ENCODE measurements at regions not wholly inside any gene's neighbourhood (a gene's known extent, or its start where the extent isn't known, plus 50 kb on each side); places are given as distances from the start of the nearest gene placed in this dataset.
"Not testable (repeated sequence)": the region's sequence is repeated elsewhere in the genome, so short reads cannot be mapped to it uniquely, and the experiment has no call there.

DNA sequence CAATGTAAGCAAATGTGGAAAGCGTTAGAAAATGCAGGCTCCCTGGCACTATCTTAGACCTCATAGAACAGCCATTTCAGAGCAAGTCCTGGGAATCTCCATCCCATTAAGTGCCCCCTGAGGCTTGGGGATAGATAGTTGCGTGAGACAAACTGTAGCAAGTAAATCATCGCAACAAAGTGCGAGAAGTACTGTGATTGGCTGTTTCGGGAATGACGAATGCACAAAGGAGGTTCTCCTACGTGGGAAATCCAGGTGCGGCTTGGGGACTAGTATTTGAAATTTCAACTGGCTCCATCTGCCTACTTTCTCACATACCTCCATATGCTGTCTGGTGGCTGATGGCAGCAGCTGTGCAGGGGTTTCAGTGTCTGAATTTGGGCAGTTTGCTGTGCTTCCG, 84.5 kb downstream of the PLEKHG1 start:
- FAIRE-seq = no peak

DNA sequence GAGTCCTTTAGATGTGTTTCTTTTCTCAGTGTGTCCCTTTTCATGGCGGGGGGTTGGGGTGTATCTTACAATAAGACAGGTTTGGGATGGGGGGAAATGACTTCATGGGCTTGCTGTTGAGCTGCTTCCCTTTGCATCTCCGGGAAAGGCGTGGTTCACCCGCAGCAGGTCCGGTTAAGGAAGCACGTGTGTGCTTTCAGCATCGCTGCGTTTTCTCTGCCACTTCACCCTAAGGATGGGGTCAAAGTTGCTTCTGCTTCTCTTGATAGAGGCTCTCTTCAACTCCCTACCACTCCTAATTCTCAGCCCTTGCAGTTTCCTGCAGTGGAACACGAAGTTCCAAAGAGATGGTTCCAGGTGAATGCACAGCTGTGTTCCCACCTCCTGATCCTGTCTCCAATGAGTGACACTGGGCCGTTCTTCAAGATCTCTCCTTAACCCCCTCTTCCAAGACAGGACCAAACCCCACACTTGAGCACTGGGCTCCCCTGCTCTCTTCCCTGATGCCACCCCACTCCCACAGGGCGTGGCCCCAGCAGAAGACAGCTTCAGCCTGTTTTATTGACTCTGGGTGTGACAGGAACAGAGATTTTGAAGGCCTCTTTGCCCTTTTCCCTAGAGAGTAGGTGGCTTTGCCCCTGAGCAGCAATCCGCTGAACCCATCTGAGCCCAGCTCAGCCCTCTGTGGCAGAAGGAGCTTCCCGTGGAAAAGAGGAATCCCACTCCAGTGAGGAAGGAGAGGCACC, 85.2 kb downstream of the PLEKHG1 start:
- no peak for FAIRE-seq

DNA sequence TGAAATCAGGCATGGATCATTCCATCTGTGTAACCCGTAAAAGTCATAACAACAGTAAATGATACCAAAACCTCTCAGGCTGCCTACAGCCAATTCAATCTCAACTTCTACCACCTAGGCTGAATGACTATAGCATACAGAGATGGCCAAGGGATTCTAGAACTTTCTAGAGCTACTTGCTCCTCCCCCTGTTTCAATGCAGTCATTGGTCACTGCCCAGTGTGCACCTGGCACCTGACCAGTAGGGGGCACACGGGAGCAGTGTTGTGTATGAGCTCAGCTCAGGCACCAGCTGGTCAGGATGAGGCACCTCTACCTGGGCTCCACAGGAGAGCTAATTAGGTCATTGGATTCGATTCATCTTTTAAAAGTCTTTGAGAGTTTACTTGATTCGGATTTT, 86.2 kb downstream of the PLEKHG1 start:
- no peak for FAIRE-seq

DNA sequence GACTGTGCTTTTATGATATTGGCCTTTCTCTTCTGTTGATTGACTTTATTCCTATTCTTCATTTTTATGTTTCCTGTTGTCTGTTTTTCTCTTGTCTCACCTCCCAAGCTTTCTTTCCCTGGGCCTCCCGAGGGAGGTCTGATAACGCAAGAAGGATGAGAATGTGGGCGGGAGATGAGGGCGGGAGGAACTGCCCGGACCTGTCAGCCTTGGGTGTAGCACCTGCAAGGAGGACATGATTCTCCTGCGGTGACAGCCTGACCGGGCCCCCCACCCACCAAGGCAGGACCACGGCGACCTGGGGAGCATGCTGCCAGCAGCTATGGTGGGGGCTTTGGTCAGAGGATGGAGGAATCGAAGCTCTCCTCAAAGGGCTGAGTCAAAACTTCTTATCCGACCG, 86.9 kb downstream of the PLEKHG1 start:
- no peak for FAIRE-seq

DNA sequence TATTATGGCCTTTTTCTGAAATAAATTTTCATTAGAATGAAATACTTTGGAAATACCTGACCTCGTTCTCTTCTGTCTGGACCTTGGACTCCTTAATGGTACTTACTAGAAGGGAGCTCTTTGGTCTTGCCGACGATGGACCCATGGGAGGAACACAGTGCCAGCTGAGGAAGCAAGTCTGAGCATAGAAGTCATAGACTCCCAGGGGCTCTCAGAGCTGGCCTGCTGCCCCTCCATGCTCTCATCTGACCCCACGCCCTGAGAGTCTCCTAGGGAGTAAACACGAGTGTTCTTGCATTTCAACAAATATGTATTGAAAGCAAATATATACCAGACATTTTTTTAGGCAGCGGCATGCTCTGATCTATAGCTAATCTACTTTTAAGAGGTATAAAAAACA, 87.8 kb downstream of the PLEKHG1 start:
- no peak for FAIRE-seq

DNA sequence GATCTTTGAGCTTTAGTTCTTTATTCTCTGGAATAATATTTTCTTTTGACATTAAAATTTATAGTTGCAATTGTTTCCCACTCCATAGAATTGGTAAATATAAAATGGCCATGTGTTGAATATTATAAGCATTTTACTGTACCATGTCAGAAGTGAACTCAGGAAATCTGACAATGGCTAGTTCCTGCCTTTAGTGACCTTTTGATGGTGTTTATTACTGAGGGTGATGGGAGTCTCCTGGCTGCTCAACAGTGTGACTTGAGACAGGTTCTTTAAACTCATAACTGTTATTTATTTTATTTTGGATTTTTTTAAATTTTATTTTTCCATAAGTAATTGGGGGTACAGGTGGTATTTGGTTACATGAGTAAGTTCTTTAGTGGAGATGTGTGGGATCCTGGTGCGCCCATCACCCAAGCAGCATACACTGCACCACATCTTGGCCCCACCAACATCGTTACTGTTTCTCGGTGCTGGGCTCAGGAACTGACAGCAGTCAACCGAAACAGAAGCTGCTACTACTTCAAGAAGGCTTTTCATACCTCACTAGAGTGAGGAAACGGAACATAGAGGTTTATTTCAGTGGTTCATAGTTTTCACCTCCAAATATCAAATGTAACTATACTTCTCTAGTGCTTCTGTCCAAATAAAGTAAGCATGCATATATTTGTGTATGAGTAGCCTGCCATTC, 90.4 kb downstream of the PLEKHG1 start:
- no peak for FAIRE-seq

DNA sequence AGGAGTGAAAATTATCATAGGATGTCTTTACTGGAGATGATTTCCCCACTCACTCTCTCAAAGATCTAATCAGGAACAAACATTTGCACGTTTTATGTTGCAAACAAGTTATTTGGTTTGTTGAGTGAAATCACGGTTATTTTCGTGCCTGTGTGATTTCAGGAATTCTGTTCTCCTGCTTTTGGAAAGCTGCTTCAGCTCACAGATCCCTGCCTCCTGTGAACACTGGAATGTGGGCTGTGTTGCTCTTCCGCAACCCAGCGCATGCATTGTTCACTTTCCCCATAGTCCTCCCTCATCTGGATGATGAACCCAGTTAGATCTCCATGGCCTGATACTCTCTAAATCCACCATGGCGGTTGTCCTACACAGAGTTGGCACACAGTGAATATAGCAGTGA, 91.0 kb downstream of the PLEKHG1 start:
- FAIRE-seq = no peak

DNA sequence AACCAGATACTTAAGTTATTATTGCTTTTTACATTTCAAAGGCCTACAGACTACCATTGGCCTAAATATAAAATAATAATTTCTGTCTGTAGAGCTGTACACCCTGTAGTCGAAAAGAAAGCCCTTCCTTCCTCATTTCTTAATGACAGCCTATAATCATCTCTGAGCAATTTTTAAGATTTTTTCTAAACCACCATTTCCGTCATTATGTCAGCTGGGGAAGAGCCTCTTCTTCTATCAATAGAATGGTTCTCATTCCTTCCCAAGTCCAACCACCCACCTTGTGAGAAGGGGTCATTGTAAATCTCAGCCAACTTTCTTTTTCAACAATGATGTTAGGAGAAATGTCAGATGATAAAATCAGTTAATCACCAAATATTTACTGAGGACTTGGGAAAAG, 91.8 kb downstream of the PLEKHG1 start:
- no peak for FAIRE-seq

DNA sequence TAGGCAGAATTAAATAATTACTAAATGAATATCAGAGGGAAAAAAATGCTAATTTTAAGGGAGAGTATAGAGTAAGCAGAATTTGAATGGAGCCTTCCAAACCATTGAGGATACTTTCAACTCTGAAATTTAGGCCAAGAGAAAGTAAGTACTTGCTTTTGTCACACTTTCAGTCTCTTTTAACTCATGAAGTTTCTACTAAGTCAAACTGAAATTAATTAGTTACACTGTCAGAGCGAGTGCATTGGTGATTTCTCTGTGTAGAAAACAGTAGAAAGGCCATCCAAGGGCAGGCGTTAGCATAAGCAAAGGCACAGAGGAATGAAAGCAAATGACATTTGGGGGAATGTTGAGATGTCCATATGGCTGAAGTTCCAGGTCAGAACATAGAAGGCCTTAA, 92.9 kb downstream of the PLEKHG1 start:
- FAIRE-seq = no peak

DNA sequence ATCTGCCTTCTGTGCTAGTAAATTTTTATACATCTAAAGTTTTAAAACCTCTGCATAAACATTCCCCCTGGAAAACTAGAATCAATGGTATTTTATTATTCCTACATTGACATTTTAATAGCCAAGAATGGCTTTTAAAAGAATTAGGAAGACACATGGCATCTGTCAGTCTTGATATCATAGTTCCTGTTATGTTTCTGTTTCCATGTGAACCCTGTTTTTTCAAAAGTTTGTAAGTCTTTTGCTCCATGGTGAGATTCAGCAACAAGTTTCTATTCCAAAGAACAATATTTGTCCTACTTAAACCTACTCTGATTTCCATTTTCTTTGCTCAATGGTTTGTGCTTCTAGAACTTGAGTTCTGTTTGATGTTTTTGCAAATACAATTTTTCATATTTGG, 95.2 kb downstream of the PLEKHG1 start:
- no peak for FAIRE-seq

DNA sequence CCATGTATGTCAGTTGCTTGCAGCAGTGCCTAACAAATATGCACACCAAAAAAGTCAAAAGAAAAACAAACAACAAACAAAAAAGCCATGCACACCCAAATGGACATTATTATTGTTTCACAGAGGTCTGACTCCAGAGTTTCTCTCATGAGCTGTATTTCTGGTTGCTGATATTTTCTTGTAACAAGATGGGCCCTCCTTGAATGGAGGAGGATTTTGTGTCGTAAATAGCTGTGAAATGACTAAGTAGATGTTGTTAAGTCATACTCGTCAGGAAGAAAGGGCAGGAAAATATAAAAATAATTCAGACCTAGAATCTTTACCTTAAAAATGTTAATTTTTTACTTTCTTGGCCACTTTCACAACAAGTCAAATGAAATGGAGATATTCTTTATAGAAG, 96.0 kb downstream of the PLEKHG1 start:
- no peak for FAIRE-seq

DNA sequence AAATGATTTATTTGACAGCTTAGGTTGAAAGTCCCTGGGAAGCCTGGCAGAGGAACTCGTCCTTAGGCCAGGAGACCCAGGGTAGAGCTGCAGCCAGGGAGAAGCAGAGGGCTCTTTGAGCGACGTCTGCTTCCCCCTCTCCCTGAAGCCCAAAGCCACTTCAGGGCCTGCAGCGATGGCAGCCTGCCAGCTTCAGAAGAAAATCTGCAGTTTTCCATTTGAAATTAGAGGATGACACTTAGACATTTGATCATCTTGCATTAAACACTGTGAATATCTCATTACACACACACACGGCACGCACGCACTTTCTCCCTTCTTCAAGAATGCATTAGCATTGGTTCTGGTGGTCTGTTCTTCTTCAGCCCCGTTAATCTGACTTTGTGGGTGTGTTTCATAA, 96.5 kb downstream of the PLEKHG1 start:
- FAIRE-seq = no peak

DNA sequence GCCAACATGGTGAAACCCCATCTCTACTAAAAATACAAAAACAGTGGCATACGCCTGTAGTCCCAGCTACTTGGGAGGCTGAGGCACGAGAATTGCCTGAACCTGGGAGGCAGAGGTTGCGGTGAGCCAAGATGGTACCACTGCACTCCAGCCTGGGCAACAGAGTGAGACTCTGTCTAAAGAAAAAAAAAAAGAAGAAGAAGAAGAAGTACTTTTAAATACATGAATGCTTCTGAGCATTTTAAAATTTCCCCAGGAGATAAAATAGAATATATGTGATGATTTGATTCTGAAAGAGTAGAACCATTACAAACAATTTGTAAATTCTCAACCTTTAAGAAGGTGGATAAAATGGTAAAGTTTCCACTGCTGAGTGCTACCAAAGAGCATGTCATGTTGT, 97.2 kb downstream of the PLEKHG1 start:
- not testable (repeated sequence) for FAIRE-seq

DNA sequence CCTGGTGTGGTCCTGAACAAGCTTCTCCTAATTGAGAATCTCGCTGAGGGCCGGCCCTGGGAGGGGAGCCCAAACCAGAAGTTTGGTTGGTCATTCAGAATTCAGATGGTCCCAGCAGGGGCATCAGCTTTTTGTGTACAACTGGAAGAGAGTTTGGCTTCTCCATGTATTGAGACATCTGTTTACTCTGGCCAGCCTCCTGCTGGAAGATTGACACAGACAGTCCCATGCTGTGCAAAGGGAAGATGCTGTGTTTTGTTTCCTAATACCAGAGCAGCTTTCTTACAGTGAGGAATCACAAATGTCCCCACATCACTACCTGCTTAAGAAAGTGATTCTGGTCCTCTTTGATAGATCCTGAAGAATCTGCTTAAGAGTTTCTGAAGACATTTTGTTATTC, 97.8 kb downstream of the PLEKHG1 start:
- FAIRE-seq = no peak

DNA sequence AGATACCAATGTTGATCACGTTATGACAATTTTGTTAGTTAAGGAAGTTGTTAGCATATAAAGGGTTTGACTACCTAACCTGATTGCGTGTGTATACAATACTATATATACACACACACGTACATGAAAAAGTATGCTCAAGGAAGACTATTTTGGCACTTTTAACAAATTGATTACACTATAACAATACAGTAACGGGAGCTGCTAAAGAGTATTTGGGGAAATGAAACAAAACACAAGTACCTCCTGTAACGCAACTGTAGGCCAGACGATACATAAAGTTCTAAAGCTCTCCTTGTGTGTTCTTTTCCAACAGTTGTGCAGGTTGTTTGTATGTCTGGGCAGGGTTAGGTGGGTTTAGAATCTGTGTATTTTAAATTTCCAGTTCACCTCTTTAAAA, 98.7 kb downstream of the PLEKHG1 start:
- no peak for FAIRE-seq

DNA sequence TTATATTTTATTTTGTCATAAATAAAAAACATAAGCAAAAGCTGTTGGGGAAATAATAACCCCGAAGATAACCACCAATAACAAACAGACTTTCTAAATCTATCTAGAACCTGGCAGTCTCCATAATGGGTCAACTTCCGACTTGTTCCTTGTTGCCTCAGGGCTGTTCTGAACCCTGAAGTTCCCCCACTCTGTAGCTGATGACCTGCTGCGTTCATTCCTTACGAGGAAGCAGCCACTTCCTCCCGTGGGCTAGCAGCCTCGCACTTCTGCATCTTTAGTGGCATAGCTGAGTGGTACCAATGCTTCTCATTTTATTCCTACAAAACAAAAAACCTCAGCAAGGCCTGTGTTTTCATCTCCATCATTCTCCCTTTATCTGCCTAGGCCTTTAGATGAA, 103.0 kb downstream of the PLEKHG1 start:
- no peak for FAIRE-seq

DNA sequence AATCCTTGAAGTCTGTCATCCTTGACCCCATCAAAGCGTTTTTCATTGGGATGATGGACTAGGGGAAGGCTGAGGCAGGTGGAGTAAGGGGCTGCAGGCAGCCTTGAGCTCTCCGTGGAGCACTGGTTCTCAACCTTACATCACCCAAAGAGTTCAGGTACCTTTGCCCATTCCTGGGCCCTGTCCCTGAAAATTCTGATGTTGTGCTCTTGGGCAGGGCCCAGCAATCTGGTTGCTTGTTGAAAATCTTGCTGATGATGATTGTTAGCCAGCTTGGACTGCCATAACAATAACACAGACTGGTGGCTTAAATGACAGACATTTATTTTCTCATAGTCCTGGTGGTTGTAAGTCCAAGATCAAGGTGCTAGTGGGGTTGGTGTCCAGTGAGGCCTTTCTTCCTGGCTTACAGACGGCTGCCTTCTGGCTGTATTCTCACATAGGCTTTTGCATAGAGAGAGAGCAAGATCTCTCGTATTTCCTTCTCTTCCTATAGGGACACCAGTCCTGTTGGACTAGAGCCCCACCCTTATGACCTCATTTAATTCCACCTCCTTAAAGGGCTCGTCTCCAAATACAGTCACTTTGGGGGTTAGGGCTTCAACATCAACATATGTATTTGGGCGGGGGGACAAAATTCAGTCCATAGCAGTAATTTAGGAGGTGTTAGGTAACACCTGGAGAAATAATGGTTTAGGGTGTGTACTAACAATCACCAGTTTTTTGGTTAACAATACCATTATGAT, 104.9 kb downstream of the PLEKHG1 start:
- FAIRE-seq = no peak

DNA sequence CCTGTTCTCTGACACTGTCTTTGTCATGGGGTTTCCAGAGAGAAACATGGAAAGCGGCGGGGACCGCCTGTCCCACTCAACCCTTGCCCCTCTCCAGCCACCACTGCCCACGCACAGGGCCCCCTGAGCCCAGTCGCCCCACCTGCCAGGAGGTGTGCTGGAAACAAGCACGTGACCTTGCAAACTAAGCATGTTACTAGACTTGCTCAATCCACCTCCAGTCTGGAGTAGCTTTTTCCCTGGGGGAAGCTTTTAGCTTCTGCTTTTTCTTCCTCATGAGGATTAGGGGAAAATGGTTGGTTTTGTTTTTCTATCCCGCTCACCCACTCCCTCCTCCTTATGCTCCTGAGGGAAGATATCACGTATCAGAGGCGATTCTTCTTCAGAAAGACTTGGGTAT, 105.7 kb downstream of the PLEKHG1 start:
- FAIRE-seq = no peak

DNA sequence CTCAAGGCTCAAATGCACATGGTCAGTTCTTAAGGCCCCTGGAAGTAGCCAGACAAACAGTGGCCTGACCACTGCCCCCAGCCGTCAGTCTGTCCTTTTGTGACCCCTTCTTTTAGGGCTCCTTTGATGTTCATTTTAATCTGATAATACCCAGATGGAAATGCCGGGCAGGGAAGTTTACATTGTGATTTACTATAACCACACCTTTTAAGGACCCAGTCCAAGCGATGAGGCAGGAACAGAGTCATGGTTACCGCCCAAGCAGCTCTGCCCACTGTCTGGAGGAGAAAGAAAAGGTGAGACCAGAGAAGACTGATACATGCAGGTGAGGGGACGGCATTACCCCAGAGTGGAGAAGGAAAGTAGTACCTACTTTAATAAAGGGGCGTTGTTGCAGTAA, 110.6 kb downstream of the PLEKHG1 start:
- no peak for FAIRE-seq

DNA sequence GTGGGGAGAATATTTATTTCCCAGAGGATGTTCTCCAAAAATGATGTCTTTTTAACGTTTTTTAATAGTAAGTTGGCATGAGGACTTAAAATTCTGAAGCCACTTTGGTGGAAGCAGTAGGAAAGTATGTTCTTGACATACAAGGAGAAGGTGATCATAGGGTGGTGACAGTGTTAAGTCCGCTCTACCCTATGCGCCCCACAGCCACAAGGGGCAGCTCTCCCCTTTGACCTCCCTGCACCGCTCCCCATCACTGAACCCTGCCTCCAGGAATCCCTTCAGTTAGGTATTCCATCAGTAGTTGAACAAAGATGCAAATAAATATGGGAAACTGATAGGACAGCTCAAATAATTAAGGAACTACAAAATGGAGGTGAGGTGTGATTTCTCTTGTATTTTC, 111.4 kb downstream of the PLEKHG1 start:
- no peak for FAIRE-seq

DNA sequence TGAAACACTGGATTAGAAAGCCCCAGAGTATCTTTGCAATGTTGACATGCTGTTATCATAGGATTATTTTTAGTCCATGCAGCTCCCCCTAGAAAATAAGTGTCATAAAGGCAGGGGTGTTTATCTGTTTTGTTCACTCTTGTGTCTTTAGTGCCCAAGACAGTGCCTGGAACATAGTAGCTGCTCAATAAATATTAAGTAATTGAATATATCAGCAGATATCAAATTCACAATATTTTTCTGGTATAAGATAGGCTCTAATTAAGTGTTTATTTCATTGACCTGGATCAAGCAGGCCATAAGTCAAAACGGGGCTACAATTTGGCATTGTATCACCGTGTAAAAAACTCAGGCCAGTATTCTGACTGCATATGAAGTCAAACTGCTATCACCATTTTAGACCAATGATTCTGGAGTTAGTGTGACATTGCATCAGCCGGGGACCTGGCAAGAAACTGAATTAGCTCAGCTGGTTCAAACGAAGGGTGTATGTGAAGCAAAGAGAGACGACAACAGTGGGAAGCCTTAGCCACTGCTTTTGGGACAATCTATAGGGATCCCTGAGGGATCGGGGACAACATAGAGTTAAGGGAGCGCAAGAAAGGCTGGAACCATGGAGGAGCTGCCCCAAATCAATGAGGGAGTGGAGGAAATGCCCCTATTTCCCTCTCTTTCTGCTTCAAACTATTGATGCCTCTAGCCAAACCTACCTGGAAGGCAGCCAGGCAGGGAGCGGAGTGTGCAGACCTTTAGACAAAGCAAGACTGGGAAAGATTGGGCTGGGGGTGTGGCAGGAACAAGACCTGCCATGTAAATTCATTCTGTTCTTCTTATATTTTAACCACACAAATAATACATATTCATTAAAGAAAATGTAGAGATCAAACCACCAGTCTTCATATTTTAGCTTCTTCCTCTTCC, 112.2 kb downstream of the PLEKHG1 start:
- no peak for FAIRE-seq

DNA sequence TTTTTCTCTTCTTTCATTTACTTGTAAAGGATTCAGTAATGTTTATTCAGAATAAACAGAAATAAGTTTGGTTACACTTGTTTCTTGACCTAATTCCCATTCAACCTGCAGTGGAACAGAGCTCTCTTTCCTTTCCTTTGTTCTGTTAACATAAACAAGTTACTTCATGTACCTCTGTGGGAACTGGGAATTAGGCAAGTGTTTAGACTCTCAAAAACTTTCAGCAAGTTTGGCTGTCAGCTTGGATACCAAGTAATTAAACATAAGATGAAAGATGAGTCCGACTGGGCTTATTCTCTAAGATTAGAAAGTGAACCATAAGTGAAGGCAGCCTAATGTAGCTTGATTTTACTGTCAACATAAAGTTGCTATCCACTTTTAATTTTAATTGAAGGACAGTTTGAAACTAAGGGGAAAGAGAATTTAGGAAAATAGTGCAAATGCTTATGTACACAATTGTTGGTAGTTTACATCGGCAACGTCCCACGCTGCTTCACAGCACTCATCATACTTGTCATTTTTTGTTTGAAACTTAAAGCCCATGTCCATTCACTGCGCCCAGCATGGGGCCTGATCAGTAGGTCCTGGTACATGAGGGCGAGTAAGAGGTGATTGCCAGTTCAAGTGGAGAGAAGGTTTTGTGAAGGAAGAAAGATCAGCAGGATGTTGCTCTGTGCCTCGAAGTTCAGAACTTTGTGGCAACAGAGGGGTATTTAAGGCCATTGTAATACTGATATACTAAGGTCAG, 113.0 kb downstream of the PLEKHG1 start:
- no peak for FAIRE-seq
